Astrocyte of the spinal cord (primary cell): ENCODE measurements at regions not wholly inside any gene's neighbourhood (a gene's known extent, or its start where the extent isn't known, plus 50 kb on each side); places are given as distances from the start of the nearest gene placed in this dataset.
"Not testable (repeated sequence)": the region's sequence is repeated elsewhere in the genome, so short reads cannot be mapped to it uniquely, and the experiment has no call there.

ENCODE experiments used
- DNase-seq: peaks from one replicate; pipeline ENCODE4 v3.0.0; 2011; ENCODE audit warnings: low read depth, low spot score
- H3K4me3 ChIP-seq: 2 replicates; pipeline ENCODE4 v1.5.1; 2011; ENCODE audit warnings: low read depth, mild to moderate bottlenecking, low read length, moderate library complexity
- in situ Hi-C: cut with HindIII; loops from 2 replicates; pipeline ENCODE4 v1.10.0; 2017; ENCODE audit warnings: low sequenced_read_pairs
- TF ChIP-seq, protein P1 (sequence below): IDR thresholded peaks from 2 replicates; pipeline ENCODE4 v1.5.1; 2012; ENCODE audit warnings: low read depth, mild to moderate bottlenecking, low read length, inconsistent platforms

DNA sequence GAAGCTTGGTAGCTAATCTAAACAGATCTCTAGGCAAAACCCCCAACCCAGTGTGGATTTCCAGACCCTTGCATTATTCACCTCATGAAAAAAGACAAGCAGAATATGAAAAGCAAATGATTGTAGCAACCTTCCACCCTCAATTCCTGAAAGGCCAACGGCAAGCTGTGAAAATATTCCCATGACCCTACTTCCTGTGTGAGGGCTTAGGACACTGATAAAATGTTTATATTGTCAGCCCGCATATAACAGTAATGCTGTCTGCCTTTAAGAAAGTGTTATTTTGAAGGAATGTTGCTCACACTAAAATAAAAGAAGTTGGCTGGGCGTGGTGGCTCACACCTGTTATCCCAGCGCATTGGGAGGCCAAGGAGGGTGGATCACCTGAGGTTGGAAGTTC lies 233.5 kb upstream of the NRIP1 start:
- TF ChIP-seq, protein P1, sequence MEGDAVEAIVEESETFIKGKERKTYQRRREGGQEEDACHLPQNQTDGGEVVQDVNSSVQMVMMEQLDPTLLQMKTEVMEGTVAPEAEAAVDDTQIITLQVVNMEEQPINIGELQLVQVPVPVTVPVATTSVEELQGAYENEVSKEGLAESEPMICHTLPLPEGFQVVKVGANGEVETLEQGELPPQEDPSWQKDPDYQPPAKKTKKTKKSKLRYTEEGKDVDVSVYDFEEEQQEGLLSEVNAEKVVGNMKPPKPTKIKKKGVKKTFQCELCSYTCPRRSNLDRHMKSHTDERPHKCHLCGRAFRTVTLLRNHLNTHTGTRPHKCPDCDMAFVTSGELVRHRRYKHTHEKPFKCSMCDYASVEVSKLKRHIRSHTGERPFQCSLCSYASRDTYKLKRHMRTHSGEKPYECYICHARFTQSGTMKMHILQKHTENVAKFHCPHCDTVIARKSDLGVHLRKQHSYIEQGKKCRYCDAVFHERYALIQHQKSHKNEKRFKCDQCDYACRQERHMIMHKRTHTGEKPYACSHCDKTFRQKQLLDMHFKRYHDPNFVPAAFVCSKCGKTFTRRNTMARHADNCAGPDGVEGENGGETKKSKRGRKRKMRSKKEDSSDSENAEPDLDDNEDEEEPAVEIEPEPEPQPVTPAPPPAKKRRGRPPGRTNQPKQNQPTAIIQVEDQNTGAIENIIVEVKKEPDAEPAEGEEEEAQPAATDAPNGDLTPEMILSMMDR, result no peak
- in situ Hi-C loops, result no loop called here
- no peak overlapping the region for H3K4me3 ChIP-seq
- no peak for DNase-seq

DNA sequence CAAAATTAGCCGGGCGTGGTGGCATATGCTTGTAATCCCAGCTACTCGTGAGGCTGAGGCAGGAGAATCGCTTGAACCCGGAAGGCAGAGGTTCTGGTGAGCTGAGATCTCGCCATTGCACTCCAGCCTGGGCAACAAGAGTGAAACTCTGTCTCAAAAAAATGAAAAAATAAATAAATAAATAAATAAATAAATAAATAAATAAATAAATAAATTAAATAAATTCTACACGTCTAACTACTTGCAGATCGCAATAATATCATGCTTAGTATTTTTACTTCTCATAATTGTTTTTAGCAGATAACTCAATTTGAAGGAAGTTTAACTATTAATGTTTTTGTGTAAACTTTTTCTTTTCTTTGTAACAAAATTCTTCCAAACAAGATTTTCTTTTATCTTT lies 234.0 kb upstream of the NRIP1 start:
- DNase-seq, in situ Hi-C loops, H3K4me3 ChIP-seq: not testable (repeated sequence)

DNA sequence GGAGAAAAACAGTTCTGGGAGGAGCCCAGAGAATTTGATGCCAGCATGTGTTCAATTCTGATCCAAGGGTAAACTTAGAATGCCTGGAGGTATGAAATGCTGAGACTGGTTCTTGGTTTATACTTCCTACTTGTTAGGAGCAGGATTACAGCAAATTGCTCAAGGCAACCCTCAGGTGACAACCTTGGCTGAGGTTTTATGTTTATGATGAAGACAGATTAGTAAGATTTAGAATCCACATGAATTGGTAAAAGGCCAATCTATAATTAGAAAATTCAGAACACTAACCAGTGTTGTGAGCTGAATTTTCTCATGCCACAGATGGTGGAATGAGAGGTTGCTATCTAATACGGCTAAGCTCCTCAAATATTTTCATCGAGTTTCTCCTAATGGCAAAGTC lies 235.3 kb upstream of the NRIP1 start:
- no peak for DNase-seq
- in situ Hi-C loops, result no loop called here
- TF ChIP-seq, protein P1, result no peak
- no peak overlapping the region for H3K4me3 ChIP-seq

GRCh38 chr21:15301014-15301413 lies 236.2 kb upstream of the NRIP1 start:
- TF ChIP-seq, protein P1, result no peak
- peak; percentile 54 for DNase-seq
- in situ Hi-C loops, result no loop called here

GRCh38 chr21:15301736-15302135 lies 236.9 kb upstream of the NRIP1 start:
- TF ChIP-seq, protein P1, result no peak
- in situ Hi-C loops, result no loop called here
- DNase-seq, result peak; percentile 71

More at GRCh38 chr21:15301014-15301413, 236.2 kb upstream of the NRIP1 start:
- H3K4me3 ChIP-seq, result no peak overlapping the region

DNA sequence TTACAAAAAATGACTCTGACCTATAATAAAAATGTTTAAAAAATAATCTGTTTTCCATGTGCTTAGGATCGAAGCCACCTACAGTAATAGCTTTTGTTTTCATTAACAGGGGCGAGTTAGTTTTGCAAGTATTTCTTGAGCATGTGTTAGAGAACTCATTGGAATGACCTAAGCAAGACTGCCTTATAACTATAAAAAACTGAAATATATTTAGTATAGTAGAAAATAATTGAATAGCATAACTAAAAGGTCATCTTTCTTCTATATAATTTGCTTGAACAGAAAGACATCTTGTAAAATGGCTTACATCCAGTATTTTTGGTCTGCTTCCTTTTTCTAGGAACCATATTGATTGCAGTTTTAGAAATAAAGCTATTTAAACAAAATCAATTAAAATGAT lies 241.5 kb upstream of the NRIP1 start:
- TF ChIP-seq, protein P1, result no peak
- H3K4me3 ChIP-seq, result no peak overlapping the region
- no peak for DNase-seq
- in situ Hi-C loops, result no loop called here

More at GRCh38 chr21:15301736-15302135, 236.9 kb upstream of the NRIP1 start:
- no peak overlapping the region for H3K4me3 ChIP-seq

- in situ Hi-C loops, result no loop called here
- no peak overlapping the region for H3K4me3 ChIP-seq
- TF ChIP-seq, protein P1, result no peak
- DNase-seq, result no peak
Observed at GRCh38 chr21:15308333-15308732, 243.5 kb upstream of the NRIP1 start.
